ENCODE measurements at regions not wholly inside any gene's neighbourhood (a gene's known extent, or its start where the extent isn't known, plus 50 kb on each side); places are given as distances from the start of the nearest gene placed in this dataset.

DNA sequence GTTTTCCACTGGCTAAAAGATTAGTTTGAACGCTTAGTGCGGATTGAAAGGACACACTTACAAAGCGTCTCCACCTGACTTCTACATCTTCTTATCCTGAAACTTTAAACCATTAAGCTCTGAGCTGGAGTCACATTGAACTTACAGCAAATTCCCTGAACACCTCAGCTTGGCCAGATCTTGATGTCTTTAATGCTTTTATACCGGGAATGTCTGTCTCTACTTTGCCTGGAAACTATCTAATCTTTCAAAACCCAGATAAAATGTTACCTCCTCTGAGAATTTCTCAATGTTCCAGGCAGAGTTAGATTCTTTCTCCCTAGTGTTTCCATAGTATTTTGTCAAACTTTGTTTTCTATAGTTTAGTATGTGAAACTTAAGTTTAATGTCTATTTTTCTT, 179.9 kb downstream of the DTHD1 start:
- Mint-ChIP-seq H3K9me3 (peaks cover 2% of the 10 kb centered on the region), H3K4me3 (no peak overlapping the region), H3K27ac (no peak overlapping the region), H3K4me1 (ENCODE audit: low read depth) (no peaks in the 10 kb centered on the region), H3K36me3 (ENCODE audit: low read depth) (no peaks in the 10 kb centered on the region), H3K27me3 (peaks cover 4% of the 10 kb centered on the region)
- TF ChIP-seq, protein P1, sequence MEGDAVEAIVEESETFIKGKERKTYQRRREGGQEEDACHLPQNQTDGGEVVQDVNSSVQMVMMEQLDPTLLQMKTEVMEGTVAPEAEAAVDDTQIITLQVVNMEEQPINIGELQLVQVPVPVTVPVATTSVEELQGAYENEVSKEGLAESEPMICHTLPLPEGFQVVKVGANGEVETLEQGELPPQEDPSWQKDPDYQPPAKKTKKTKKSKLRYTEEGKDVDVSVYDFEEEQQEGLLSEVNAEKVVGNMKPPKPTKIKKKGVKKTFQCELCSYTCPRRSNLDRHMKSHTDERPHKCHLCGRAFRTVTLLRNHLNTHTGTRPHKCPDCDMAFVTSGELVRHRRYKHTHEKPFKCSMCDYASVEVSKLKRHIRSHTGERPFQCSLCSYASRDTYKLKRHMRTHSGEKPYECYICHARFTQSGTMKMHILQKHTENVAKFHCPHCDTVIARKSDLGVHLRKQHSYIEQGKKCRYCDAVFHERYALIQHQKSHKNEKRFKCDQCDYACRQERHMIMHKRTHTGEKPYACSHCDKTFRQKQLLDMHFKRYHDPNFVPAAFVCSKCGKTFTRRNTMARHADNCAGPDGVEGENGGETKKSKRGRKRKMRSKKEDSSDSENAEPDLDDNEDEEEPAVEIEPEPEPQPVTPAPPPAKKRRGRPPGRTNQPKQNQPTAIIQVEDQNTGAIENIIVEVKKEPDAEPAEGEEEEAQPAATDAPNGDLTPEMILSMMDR (IDR thresholded peaks at IDR 0.05): no peak
- intact Hi-C loops (cut with micrococcal nuclease): no loop called here
- ChIA-PET CTCF (no interaction called here), POLR2A (no interaction called here)
- DNase-seq (no peak), ATAC-seq (no peak)

- H3K4me1 Mint-ChIP-seq (ENCODE audit: low read depth): no peaks in the 10 kb centered on the region
- no peaks in the 10 kb centered on the region for H3K36me3 Mint-ChIP-seq (ENCODE audit: low read depth)
- H3K27ac Mint-ChIP-seq: no peak overlapping the region
- DNase-seq (no peak), ATAC-seq (no peak)
- CTCF ChIA-PET: interaction anchor here (1.7 kb wide), 1 partner anchor 9 kb away, joined by 5 read pairs; no protein-coding TSS in a partner anchor
- H3K27me3 Mint-ChIP-seq: peaks cover 10% of the 10 kb centered on the region
- TF ChIP-seq, protein P1 (IDR thresholded peaks at IDR 0.05): no peak
- H3K9me3 Mint-ChIP-seq: no peaks in the 10 kb centered on the region
- H3K4me3 Mint-ChIP-seq: no peak overlapping the region
- intact Hi-C loops (cut with micrococcal nuclease): no loop called here
- POLR2A ChIA-PET: no interaction called here
These were observed 186.3 kb downstream of the DTHD1 start for GRCh38 chr4:36467670-36468069.

- ATAC-seq (no peak), DNase-seq (no peak)
- H3K9me3 Mint-ChIP-seq: no peaks in the 10 kb centered on the region
- peaks cover 6% of the 10 kb centered on the region for H3K27me3 Mint-ChIP-seq
- no peak overlapping the region for H3K27ac Mint-ChIP-seq
- POLR2A ChIA-PET: interaction anchor here (0.5 kb wide), 1 partner anchor 188 kb away, joined by 3 read pairs; no protein-coding TSS in a partner anchor
- CTCF ChIA-PET: no interaction called here
- no peaks in the 10 kb centered on the region for H3K36me3 Mint-ChIP-seq (ENCODE audit: low read depth)
- H3K4me1 Mint-ChIP-seq (ENCODE audit: low read depth): no peaks in the 10 kb centered on the region
- TF ChIP-seq, protein P1 (IDR thresholded peaks at IDR 0.05): no peak
- intact Hi-C loops (cut with micrococcal nuclease): no loop called here
- H3K4me3 Mint-ChIP-seq: no peak overlapping the region
These were observed 190.5 kb downstream of the DTHD1 start for GRCh38 chr4:36471903-36472302.

- H3K27ac Mint-ChIP-seq: no peak overlapping the region
- no peaks in the 10 kb centered on the region for H3K9me3 Mint-ChIP-seq
- H3K36me3 Mint-ChIP-seq (ENCODE audit: low read depth): no peaks in the 10 kb centered on the region
- CTCF ChIA-PET: interaction anchor here (1.3 kb wide), 1 partner anchor 10 kb away, joined by 4 read pairs; no protein-coding TSS in a partner anchor
- intact Hi-C loops (cut with micrococcal nuclease): no loop called here
- DNase-seq (no peak), ATAC-seq (no peak)
- POLR2A ChIA-PET: no interaction called here
- H3K4me1 Mint-ChIP-seq (ENCODE audit: low read depth): no peaks in the 10 kb centered on the region
- peaks cover 6% of the 10 kb centered on the region for H3K27me3 Mint-ChIP-seq
- H3K4me3 Mint-ChIP-seq: no peak overlapping the region
- TF ChIP-seq, protein P1 (IDR thresholded peaks at IDR 0.05): no peak
These were observed 194.7 kb downstream of the DTHD1 start for GRCh38 chr4:36476135-36476534.

- intact Hi-C loops (cut with micrococcal nuclease): no loop called here
- Mint-ChIP-seq H3K27me3 (peaks cover 10% of the 10 kb centered on the region), H3K9me3 (no peaks in the 10 kb centered on the region), H3K4me3 (no peak overlapping the region), H3K36me3 (ENCODE audit: low read depth) (no peaks in the 10 kb centered on the region), H3K27ac (no peak overlapping the region), H3K4me1 (ENCODE audit: low read depth) (no peaks in the 10 kb centered on the region)
- ChIA-PET POLR2A (no interaction called here), CTCF (no interaction called here)
- ATAC-seq: no peak
- TF ChIP-seq, protein P1 (IDR thresholded peaks at IDR 0.05): no peak
- no peak for DNase-seq
These were observed 196.4 kb downstream of the DTHD1 start for GRCh38 chr4:36477861-36478260.
